GM19035 (cell line): ENCODE measurements at regions not wholly inside any gene's neighbourhood (a gene's known extent, or its start where the extent isn't known, plus 50 kb on each side); places are given as distances from the start of the nearest gene placed in this dataset.

Source experiments
- ATAC-seq: cut with Tn5 transposase; IDR thresholded peaks from one replicate; pipeline ENCODE4 v1.9.1; 2021; ENCODE audit not compliant: unreplicated experiment

DNA sequence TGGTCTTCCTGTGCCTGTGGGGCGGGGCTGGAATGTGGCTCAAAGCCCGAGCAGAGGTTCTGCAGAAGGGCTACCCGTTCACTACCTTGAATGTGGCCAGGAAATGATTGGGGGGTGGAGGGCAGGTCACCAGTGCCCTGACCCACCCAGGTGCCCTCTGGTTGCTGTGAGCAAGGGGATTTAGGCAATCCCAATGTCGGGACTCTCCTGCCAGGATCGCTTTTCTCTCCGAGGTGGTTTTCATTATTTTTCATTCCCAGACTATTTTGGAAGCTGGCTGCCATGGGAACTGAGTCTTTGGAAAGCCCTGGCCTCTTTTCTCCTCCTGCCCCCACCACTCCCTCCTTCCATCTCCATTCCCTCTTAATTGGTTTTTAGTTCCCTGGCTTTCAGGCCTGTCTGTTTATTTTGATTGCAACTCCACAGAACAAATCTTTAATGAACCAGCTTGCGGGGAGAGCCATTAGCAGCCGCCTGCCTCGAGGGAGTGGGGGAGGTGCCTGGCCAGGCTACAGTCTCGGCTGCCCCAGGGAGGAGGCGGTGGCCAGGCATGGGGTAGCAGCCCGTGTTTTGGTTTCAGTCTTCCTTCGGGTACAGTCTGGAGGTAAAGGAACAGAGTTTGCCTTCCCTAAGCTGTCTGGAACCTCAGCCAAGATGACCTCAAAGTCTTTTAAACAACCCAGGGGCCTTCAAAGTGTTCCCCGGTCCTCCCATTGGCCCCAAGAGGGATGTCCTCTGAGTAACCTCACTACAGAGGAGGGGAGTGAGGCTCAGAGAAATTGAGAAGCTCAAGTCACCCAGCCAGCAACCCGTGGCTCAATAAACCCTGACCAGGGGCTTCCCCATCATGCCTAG lies 114.4 kb upstream of the HAAO start:
- no peak for ATAC-seq

DNA sequence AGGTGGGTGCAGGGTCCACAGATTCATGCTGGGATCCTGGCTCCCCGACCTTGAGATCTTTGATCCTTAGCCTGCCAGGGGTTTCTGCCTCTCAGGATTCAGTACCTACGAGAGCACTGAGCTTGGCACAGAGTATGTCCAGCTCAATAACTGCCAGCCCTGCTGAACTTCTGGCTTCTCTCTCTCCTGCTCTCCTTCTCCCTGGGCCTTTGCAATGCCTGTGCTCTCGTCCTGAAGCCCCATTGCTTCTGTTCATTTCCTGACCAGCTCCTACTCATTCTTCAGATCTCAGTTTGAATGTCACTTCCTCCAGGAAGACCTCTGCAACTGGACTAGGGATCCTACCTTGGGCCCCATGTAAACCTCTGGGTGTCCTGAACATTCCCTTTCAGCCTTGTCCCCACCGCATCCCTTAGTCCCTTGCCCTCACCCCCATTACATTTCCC lies 113.8 kb upstream of the HAAO start:
- ATAC-seq = no peak

DNA sequence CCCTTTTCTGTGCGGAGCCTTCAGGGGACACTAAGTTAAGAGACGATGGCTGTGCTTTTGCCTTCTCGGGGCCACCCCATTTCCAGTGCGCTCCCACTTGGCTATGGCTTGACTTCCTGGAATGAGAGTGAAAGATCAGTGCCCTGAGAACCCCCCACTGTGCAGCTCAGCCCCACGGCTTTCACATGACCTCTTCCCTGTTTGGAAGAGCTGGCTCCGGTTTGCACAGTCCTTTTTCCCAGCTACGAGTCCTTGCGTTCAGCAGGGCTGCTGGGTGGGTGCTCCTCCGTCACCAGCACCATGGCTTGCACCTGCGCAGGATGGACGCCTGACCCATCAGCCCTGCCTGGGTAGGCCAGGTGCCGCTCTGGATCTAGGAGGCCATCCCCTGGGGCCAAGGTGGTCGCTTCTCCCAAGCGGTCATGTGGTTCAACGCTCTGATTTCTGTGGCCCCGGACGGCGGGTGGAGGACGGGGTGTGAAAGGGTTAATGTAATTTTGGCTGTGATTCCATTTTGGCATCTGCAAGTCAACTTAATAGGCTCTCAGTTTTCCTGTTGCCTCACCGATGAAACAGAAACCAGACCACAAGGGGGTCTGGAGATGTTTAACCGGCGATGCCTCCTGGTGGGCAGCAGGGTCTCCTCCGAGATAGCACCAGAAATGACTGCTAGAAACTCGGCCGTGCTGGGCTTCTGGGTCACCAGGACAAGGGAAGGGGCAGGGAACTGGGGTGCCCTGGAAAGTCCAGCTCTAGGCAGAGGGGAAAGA lies 113.1 kb upstream of the HAAO start:
- ATAC-seq = no peak

DNA sequence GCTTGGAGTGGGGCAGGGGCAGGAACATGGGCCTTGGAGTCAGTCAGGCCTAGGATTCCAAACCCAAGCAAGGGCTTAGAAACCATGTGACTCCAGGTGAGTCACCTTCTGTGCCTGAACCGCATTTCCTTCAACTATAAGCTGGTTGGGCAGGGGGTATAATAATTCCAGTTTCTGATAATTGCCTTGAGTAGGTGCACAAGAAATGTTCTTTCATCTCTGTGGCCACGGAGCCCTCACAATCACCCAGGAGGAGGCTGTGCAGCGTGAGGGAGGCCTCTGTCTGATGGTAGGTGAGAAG lies 112.1 kb upstream of the HAAO start:
- ATAC-seq = no peak

- ATAC-seq = no peak
These were observed 111.6 kb upstream of the HAAO start for GRCh38 chr2:42903821-42904575.

DNA sequence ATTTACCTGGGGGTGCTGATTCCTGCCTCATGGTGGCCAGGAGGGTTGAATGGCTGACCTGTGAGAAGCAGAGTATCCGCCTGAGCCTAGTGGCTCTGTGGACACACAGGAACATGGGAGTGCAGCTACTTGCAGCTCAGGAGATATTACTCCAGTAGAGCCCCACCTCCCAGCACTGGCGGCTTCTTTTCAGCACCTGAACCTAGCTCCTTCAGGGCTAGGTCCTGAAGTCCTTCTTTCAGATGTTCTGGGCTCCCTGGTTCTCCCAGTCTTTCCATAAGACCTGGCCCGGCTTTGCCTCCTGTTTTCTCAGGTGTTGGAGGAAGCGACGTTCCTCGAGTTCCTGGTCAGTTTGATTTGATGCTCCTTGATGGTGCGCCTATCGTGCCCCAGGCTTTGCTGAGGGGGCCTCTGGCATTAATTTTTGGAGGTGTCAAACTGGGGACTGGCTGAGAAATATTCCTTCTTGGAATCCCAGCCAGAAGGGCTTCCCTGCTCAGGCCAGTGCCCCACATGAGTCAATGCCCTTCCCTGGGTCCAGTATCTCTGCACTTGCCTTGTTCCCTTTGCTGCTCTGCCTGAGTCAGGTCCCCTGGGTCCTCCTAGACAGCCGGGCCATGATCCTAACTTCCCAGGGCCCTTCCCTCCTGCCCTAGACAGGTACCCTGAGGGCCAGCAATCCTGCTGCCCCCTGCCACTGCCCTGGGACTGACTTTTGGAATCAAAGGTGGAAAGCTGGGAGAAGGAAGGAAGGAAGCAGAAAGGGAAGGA lies 110.7 kb upstream of the HAAO start:
- ATAC-seq = no peak

DNA sequence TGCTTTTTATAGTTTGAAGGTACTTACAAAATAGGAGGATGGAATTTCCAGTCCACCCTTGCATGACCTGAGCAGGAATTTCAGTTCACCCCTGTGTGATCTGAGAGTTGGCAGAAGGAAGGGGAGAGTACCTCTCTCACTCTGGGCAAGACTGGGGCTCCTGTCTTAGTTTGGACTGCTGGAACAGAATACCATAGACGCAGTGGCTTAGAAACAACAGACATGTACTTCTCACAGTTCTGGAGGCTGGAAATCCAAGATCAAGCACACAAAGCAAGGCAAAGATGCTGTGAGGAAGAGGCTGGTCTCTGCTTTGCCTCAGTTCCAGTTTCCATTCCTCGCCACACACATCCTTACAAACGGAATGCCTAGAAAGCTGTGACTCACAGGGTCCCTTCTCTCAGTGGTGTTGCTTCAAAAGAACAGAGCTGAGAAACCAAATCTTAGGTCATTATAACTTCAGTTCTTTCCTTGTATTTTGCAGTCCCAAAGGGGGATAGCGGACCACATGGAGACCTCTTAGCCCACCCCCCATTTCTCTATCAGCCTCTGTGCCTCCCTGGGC lies 108.8 kb upstream of the HAAO start:
- no peak for ATAC-seq

- ATAC-seq = no peak
These were observed 108.0 kb upstream of the HAAO start for GRCh38 chr2:42900289-42900891.

GRCh38 chr2:42897358-42897757 lies 105.0 kb upstream of the HAAO start:
- no peak for ATAC-seq

- ATAC-seq = no peak
These were observed 103.4 kb upstream of the HAAO start for GRCh38 chr2:42895791-42896135.

DNA sequence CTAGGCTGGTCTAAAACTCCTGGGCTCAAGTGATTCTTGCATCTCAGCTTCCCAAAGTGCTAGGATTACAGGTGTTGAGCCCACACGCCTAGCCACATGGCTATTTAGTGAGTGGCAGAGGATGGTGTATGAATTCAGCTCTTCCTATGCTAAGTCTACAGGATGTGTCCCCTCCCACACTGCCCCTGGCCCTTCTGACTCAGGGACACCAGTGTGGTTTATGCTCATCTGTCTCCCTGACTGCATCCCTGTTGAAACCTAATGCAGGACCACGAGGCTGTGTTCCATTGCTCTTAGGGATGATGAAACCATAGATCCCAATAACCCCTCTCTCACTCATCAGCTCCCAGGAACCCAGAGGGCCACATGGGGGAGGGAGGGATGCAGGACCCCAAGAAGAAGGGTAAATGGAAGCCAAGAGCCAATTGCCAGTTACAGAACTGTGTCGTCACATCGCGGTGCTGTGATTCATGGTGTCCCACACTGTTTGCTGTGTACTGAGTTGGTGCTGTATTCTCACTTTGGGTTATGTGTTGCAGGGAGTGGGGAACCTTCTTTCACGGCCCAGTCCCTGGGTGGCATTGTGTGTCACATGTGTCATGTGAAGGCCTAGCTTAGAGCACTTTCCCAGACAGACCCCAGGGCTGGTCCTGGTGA lies 102.9 kb upstream of the HAAO start:
- ATAC-seq = no peak

DNA sequence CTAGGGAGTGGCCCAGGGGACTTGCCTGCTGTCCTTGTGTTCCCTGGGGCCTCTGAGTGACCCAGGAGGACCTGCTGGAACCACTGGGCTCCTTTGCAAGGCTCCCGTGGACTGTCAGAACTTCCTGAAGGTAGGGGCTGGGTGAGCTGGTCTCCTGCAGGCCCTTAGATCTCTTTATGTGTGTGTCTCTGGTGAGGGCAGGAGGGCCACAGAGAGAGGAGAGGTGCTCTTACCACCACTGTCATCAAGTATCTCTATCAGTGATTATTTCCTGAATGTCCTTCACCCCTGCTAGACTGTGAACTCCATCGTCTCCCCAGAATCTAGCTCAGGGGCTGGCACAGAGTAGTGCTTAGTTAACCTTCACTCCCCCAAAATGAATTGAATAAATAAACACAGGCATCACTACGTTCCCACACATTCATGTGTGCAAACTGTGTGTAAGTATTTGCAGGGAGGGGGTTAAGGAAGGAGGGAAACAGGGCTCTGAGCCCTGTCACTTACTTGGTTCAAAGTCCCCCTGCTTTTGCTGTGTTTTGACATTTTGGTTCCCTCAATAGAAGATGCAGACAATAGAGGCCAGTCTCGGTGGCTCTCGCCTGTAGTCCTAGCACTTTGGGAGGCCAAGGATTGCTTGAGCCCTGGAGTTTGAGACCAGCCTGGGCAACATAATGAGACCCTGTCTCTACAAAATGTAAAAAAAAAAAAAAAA lies 100.8 kb upstream of the HAAO start:
- no peak for ATAC-seq

DNA sequence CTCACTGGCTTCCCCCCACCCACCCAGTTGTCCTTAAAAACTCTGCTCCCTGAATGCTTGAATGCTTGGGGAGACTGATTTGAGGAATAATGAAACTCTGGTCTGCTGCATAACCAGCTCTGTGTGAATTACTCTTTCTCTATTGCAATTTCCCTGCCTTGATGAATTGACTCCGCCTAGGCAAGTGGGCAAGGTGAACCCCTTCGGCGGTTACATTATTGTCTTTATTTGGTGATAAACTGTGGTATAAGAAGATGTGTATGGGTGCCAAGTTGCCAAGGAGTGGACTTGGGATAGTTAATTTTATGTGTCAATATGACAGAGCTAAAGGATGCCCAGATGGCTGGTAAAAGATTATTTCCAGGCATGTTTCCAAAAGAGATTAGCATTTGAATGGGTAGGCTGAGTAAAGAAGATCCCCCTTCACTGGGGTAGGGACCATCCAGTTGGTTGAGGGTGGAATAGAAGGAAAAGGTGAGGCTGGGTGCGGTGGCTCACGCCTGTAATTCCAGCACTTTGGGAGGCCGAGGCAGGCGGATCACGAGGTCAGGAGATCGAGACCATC lies 98.5 kb upstream of the HAAO start:
- ATAC-seq = no peak

GRCh38 chr2:42888321-42889245 lies 96.2 kb upstream of the HAAO start:
- no peak for ATAC-seq

- ATAC-seq = no peak
These were observed 94.5 kb upstream of the HAAO start for GRCh38 chr2:42886921-42887320.

DNA sequence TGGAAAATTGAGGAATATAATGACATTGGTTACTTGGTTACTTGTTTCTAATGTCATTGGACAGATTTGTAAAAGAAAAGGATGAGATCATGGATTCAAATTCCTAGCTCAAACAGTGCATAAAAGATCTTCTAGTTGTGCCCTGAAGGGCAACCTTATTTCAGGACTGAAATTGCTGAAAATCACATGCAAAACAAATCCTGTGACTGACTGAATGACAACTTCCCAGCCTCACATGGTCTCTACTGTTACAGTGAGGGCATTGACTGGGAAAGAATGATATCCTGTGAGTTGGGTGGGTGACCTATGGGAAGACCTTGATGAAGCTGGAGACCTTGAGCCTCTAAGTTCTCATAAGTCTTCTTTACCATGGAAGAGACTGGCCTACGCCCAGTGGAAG lies 90.4 kb upstream of the HAAO start:
- no peak for ATAC-seq

GRCh38 chr2:42881732-42882131 lies 89.3 kb upstream of the HAAO start:
- no peak for ATAC-seq
